Peyer's patch (tissue), 4 donors: ENCODE measurements at regions not wholly inside any gene's neighbourhood (a gene's known extent, or its start where the extent isn't known, plus 50 kb on each side); places are given as distances from the start of the nearest gene placed in this dataset.
"Not testable (repeated sequence)": the region's sequence is repeated elsewhere in the genome, so short reads cannot be mapped to it uniquely, and the experiment has no call there.

Source experiments
- DNase-seq, 3 donors: peaks; one replicate each; pipeline ENCODE4 v3.0.0-alpha.2; 2017 to 2019
- H3K27ac ChIP-seq, 4 donors: fragments of 200-600 bp; sonication (generic); one replicate each; pipeline ENCODE4 v1.5.1; 2016 to 2019
- H3K27me3 ChIP-seq, 2 donors: fragments of 200-600 bp; sonication (generic); one replicate each; pipeline ENCODE4 v1.5.1; 2019
- H3K36me3 ChIP-seq, 3 donors: fragments of 200-600 bp; sonication (generic); one replicate each; pipeline ENCODE4 v1.5.1; 2016 to 2019
- H3K4me1 ChIP-seq, 4 donors: fragments of 200-600 bp; sonication (generic); one replicate each; pipeline ENCODE4 v1.5.1; 2016 to 2019
- H3K4me3 ChIP-seq, 4 donors: fragments of 200-600 bp; sonication (generic); 1 replicate in 3 of 4; 2 replicates in 1 of 4; pipeline ENCODE4 v1.5.1; 2016 to 2019; ENCODE audit warnings: mild to moderate bottlenecking in 1 of 4
- H3K9me3 ChIP-seq, 4 donors: fragments of 200-600 bp; sonication (generic); one replicate each; pipeline ENCODE4 v1.5.1; 2016 to 2019; ENCODE audit warnings: mild to moderate bottlenecking in 1 of 4
- CTCF ChIP-seq, 6 experiments: fragments of 450-650 bp in 4 of 6; fragments of 200-600 bp in 2 of 6; sonication (generic) in 1 of 6; IDR thresholded peaks; one replicate each; pipeline ENCODE4 v1.5.1; 2017 to 2019; ENCODE audit warnings: antibody characterized with exemption in 6 of 6, mild to moderate bottlenecking in 3 of 6, moderate library complexity in 1 of 6
- POLR2A ChIP-seq, 2 donors: fragments of 450-650 bp; IDR thresholded peaks; one replicate each; pipeline ENCODE4 v1.5.1; 2017; ENCODE audit warnings: antibody characterized with exemption in 2 of 2, mild to moderate bottlenecking in 2 of 2, moderate library complexity in 2 of 2

GRCh38 chr5:103393101-103393754 lies 134.7 kb downstream of the MACIR start:
- no peak overlapping the region for H3K4me3 ChIP-seq
- no peak overlapping the region for H3K27ac ChIP-seq
- no peaks in the 10 kb centered on the region for H3K9me3 ChIP-seq
- no peaks in the 10 kb centered on the region for H3K4me1 ChIP-seq
- DNase-seq, result no peak
- no peaks in the 10 kb centered on the region for H3K27me3 ChIP-seq
- H3K36me3 ChIP-seq, result no peaks in the 10 kb centered on the region
- TF ChIP-seq POLR2A (IDR thresholded peaks at IDR 0.05) (no peak), CTCF (IDR thresholded peaks at IDR 0.05) (no peak)

GRCh38 chr5:103391659-103392058 lies 133.1 kb downstream of the MACIR start:
- DNase-seq, result no peak

GRCh38 chr5:103389846-103390245 lies 131.3 kb downstream of the MACIR start:
- no peaks in the 10 kb centered on the region for H3K9me3 ChIP-seq
- TF ChIP-seq POLR2A (IDR thresholded peaks at IDR 0.05), result no peak
- no peak for TF ChIP-seq CTCF (IDR thresholded peaks at IDR 0.05)
- H3K36me3 ChIP-seq, result no peaks in the 10 kb centered on the region
- no peaks in the 10 kb centered on the region for H3K27me3 ChIP-seq
- H3K27ac ChIP-seq, result no peak overlapping the region
- no peak for DNase-seq
- H3K4me1 ChIP-seq, result no peaks in the 10 kb centered on the region
- no peak overlapping the region for H3K4me3 ChIP-seq

More at GRCh38 chr5:103391659-103392058, 133.1 kb downstream of the MACIR start:
- Histone ChIP-seq H3K4me1 (no peaks in the 10 kb centered on the region), H3K27ac (no peak overlapping the region), H3K4me3 (no peak overlapping the region), H3K9me3 (no peaks in the 10 kb centered on the region), H3K27me3 (no peaks in the 10 kb centered on the region), H3K36me3 (no peaks in the 10 kb centered on the region)
- TF ChIP-seq CTCF (IDR thresholded peaks at IDR 0.05) (no peak), POLR2A (IDR thresholded peaks at IDR 0.05) (no peak)

GRCh38 chr5:103389357-103389756 lies 130.8 kb downstream of the MACIR start:
- Histone ChIP-seq H3K27me3 (no peaks in the 10 kb centered on the region), H3K4me1 (no peaks in the 10 kb centered on the region), H3K27ac (no peak overlapping the region), H3K9me3 (no peaks in the 10 kb centered on the region), H3K4me3 (no peak overlapping the region), H3K36me3 (no peaks in the 10 kb centered on the region)
- DNase-seq, result no peak
- TF ChIP-seq CTCF (IDR thresholded peaks at IDR 0.05), result no peak
- no peak for TF ChIP-seq POLR2A (IDR thresholded peaks at IDR 0.05)

GRCh38 chr5:103385722-103386121 lies 127.2 kb downstream of the MACIR start:
- Histone ChIP-seq H3K27me3 (no peaks in the 10 kb centered on the region), H3K36me3 (no peaks in the 10 kb centered on the region), H3K4me1 (no peaks in the 10 kb centered on the region), H3K27ac (no peak overlapping the region), H3K9me3 (no peaks in the 10 kb centered on the region), H3K4me3 (no peak overlapping the region)
- no peak for DNase-seq
- no peak for TF ChIP-seq POLR2A (IDR thresholded peaks at IDR 0.05)
- no peak for TF ChIP-seq CTCF (IDR thresholded peaks at IDR 0.05)

GRCh38 chr5:103377638-103378037 lies 119.1 kb downstream of the MACIR start:
- H3K9me3 ChIP-seq, H3K4me3 ChIP-seq, H3K27me3 ChIP-seq, H3K36me3 ChIP-seq, H3K27ac ChIP-seq, DNase-seq: not testable (repeated sequence)
- H3K4me1 ChIP-seq, result peaks cover 0 to 13% (median 0%) of the 10 kb centered on the region in 4 donors
